ENCODE measurements at regions not wholly inside any gene's neighbourhood (a gene's known extent, or its start where the extent isn't known, plus 50 kb on each side); places are given as distances from the start of the nearest gene placed in this dataset.
"Not testable (repeated sequence)": the region's sequence is repeated elsewhere in the genome, so short reads cannot be mapped to it uniquely, and the experiment has no call there.

- H3K4me3 ChIP-seq; H3K9me1 ChIP-seq (ENCODE audit: control insufficient read depth, insufficient read depth, low read length); H3K9ac ChIP-seq (ENCODE audit: insufficient read depth in 1 of 2, low read depth in 2 of 2, low read length in 2 of 2); H3K36me3 ChIP-seq (ENCODE audit: control insufficient read depth, insufficient read depth, low read length); H3K27me3 ChIP-seq (ENCODE audit: control insufficient read depth in 2 of 2, insufficient read depth in 2 of 2, low read length in 2 of 2); H3K9me3 ChIP-seq (replicated peaks; ENCODE audit: control insufficient read depth, insufficient read depth, low read depth, low read length); FAIRE-seq; POLR2A ChIA-PET; H4K20me1 ChIP-seq (replicated peaks; ENCODE audit: control insufficient read depth, insufficient read depth, low read length); H3K27ac ChIP-seq (ENCODE audit: extremely low read depth, low read depth, low read length); H3K79me2 ChIP-seq (ENCODE audit: control insufficient read depth, insufficient read depth, low read length); H3K4me2 ChIP-seq (ENCODE audit: insufficient read depth, low read length); CTCF ChIA-PET (ENCODE audit: low intra/inter-chr PET ratio); ATAC-seq; in situ Hi-C loops (cut with MboI); DNase-seq (ENCODE audit: extremely low read depth in 1 of 4, low spot score in 3 of 4); intact Hi-C loops (cut with micrococcal nuclease); BruUV-seq (replicated peaks); H2AFZ ChIP-seq (ENCODE audit: low read depth, low read length); H3K4me1 ChIP-seq (replicated peaks in 1 of 2; ENCODE audit: control insufficient read depth in 2 of 2, insufficient read depth in 2 of 2, low read length in 2 of 2): not testable (repeated sequence)
- 88% methylated on average over 1 of the region's 13 CpGs for WGBS (ENCODE audit: insufficient coverage, low coverage, missing lambda C conversion rate)
These were observed 101.0 kb downstream of the GOLGA6L22 start for GRCh38 chr15:22559701-22560100.

- intact Hi-C loops (cut with micrococcal nuclease); DNase-seq (ENCODE audit: extremely low read depth in 1 of 4, low spot score in 3 of 4); POLR2A ChIA-PET; H3K36me3 ChIP-seq (ENCODE audit: control insufficient read depth, insufficient read depth, low read length); H3K27ac ChIP-seq (ENCODE audit: extremely low read depth, low read depth, low read length); H3K9me3 ChIP-seq (replicated peaks; ENCODE audit: control insufficient read depth, insufficient read depth, low read depth, low read length); H3K79me2 ChIP-seq (ENCODE audit: control insufficient read depth, insufficient read depth, low read length); H2AFZ ChIP-seq (ENCODE audit: low read depth, low read length); BruUV-seq (replicated peaks); H3K27me3 ChIP-seq (ENCODE audit: control insufficient read depth in 2 of 2, insufficient read depth in 2 of 2, low read length in 2 of 2); CTCF ChIA-PET (ENCODE audit: low intra/inter-chr PET ratio); H3K9ac ChIP-seq (ENCODE audit: insufficient read depth in 1 of 2, low read depth in 2 of 2, low read length in 2 of 2); H3K4me1 ChIP-seq (replicated peaks in 1 of 2; ENCODE audit: control insufficient read depth in 2 of 2, insufficient read depth in 2 of 2, low read length in 2 of 2); ATAC-seq; H3K9me1 ChIP-seq (ENCODE audit: control insufficient read depth, insufficient read depth, low read length); FAIRE-seq; H4K20me1 ChIP-seq (replicated peaks; ENCODE audit: control insufficient read depth, insufficient read depth, low read length); H3K4me3 ChIP-seq; H3K4me2 ChIP-seq (ENCODE audit: insufficient read depth, low read length); in situ Hi-C loops (cut with MboI): not testable (repeated sequence)
- WGBS (ENCODE audit: insufficient coverage, low coverage, missing lambda C conversion rate): 100% methylated on average over 1 of the region's 10 CpGs
These were observed 103.0 kb downstream of the GOLGA6L22 start for GRCh38 chr15:22561716-22562115.

- H3K27me3 ChIP-seq (ENCODE audit: control insufficient read depth in 2 of 2, insufficient read depth in 2 of 2, low read length in 2 of 2); H3K27ac ChIP-seq (ENCODE audit: extremely low read depth, low read depth, low read length); in situ Hi-C loops (cut with MboI); H2AFZ ChIP-seq (ENCODE audit: low read depth, low read length); DNase-seq (ENCODE audit: extremely low read depth in 1 of 4, low spot score in 3 of 4); H3K9ac ChIP-seq (ENCODE audit: insufficient read depth in 1 of 2, low read depth in 2 of 2, low read length in 2 of 2); FAIRE-seq; H3K4me3 ChIP-seq; intact Hi-C loops (cut with micrococcal nuclease); H3K9me1 ChIP-seq (ENCODE audit: control insufficient read depth, insufficient read depth, low read length); H3K9me3 ChIP-seq (replicated peaks; ENCODE audit: control insufficient read depth, insufficient read depth, low read depth, low read length); H3K79me2 ChIP-seq (ENCODE audit: control insufficient read depth, insufficient read depth, low read length); BruUV-seq (replicated peaks); H4K20me1 ChIP-seq (replicated peaks; ENCODE audit: control insufficient read depth, insufficient read depth, low read length); H3K4me2 ChIP-seq (ENCODE audit: insufficient read depth, low read length); H3K4me1 ChIP-seq (replicated peaks in 1 of 2; ENCODE audit: control insufficient read depth in 2 of 2, insufficient read depth in 2 of 2, low read length in 2 of 2); H3K36me3 ChIP-seq (ENCODE audit: control insufficient read depth, insufficient read depth, low read length); ATAC-seq; POLR2A ChIA-PET; CTCF ChIA-PET (ENCODE audit: low intra/inter-chr PET ratio): not testable (repeated sequence)
- WGBS (ENCODE audit: insufficient coverage, low coverage, missing lambda C conversion rate): no CpG with 5 or more reads among the region's 7 CpGs
These were observed 107.8 kb downstream of the GOLGA6L22 start for GRCh38 chr15:22566510-22566909.

GRCh38 chr15:22569486-22569885 is 110.8 kb downstream of the GOLGA6L22 start:
- intact Hi-C loops (cut with micrococcal nuclease); in situ Hi-C loops (cut with MboI); CTCF ChIA-PET (ENCODE audit: low intra/inter-chr PET ratio); H3K9me3 ChIP-seq (replicated peaks; ENCODE audit: control insufficient read depth, insufficient read depth, low read depth, low read length); H3K9ac ChIP-seq (ENCODE audit: insufficient read depth in 1 of 2, low read depth in 2 of 2, low read length in 2 of 2); H3K27ac ChIP-seq (ENCODE audit: extremely low read depth, low read depth, low read length); H3K36me3 ChIP-seq (ENCODE audit: control insufficient read depth, insufficient read depth, low read length); H3K4me2 ChIP-seq (ENCODE audit: insufficient read depth, low read length); POLR2A ChIA-PET; H4K20me1 ChIP-seq (replicated peaks; ENCODE audit: control insufficient read depth, insufficient read depth, low read length); H3K27me3 ChIP-seq (ENCODE audit: control insufficient read depth in 2 of 2, insufficient read depth in 2 of 2, low read length in 2 of 2); FAIRE-seq; H3K79me2 ChIP-seq (ENCODE audit: control insufficient read depth, insufficient read depth, low read length); DNase-seq (ENCODE audit: extremely low read depth in 1 of 4, low spot score in 3 of 4); H3K9me1 ChIP-seq (ENCODE audit: control insufficient read depth, insufficient read depth, low read length); H3K4me1 ChIP-seq (replicated peaks in 1 of 2; ENCODE audit: control insufficient read depth in 2 of 2, insufficient read depth in 2 of 2, low read length in 2 of 2); BruUV-seq (replicated peaks); H3K4me3 ChIP-seq; H2AFZ ChIP-seq (ENCODE audit: low read depth, low read length): not testable (repeated sequence)
- peak; percentile 91 for ATAC-seq
- no CpG with 5 or more reads among the region's 11 CpGs for WGBS (ENCODE audit: insufficient coverage, low coverage, missing lambda C conversion rate)

All from K562 (cell line).